RWPE1 (cell line): ENCODE measurements at regions not wholly inside any gene's neighbourhood (a gene's known extent, or its start where the extent isn't known, plus 50 kb on each side); places are given as distances from the start of the nearest gene placed in this dataset.

Source experiments
- CTCF ChIA-PET: fragments of 350-600 bp; sonication (Branson Sonifier 250); formaldehyde crosslinking; extraction: SDS; loops from one replicate; lab custom pipeline; 2021; lab: Yijun Ruan, JAX
- POLR2A ChIA-PET: fragments of 400-600 bp; formaldehyde crosslinking; extraction: SDS; loops from one replicate; lab custom pipeline; 2020; ENCODE audit warnings: antibody characterized with exemption; ENCODE audit not compliant: low non-redundant PET; lab: Yijun Ruan, JAX
- DNase-seq: peaks from one replicate; pipeline ENCODE4 v3.0.0; 2012; ENCODE audit warnings: low spot score
- H3K27ac ChIP-seq: fragments of 450-650 bp; 2 replicates; pipeline ENCODE4 v1.5.1; 2017
- TF ChIP-seq, protein P1 (sequence below): fragments of 450-650 bp; conservative IDR thresholded peaks from 2 replicates; pipeline ENCODE4 v1.5.1; 2017; ENCODE audit warnings: low read depth, mild to moderate bottlenecking

DNA sequence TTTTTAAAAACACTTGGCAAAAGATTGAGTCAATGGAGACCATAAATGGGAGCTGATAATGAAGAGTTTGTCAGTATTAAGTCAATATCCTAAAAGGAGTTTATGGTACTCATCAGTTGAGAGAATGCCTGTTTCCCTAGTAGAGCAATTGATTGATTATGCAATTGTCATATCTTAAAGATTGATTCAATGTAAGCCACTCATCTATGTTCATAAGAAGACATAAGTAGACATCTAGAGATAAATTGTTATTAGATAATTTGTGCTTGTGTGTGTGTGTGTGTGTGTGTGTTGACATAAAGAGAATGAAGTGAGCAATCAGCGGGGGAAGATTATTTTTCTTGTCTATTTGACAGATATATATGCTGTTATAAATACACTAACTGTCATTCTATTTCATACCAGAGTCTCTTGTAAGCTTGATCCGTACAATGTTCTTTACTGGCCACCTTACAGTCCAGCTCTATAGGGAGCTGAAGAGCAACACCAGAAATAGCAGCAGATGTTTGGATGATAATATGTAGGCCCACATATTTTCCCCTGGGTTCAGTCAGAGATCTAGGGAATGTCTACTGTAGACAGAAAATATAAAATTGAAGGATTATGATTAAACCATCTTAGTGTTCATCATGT, 848.6 kb upstream of the EPHA6 start:
- POLR2A ChIA-PET = no interaction called here
- no peak overlapping the region for H3K27ac ChIP-seq
- TF ChIP-seq, protein P1, sequence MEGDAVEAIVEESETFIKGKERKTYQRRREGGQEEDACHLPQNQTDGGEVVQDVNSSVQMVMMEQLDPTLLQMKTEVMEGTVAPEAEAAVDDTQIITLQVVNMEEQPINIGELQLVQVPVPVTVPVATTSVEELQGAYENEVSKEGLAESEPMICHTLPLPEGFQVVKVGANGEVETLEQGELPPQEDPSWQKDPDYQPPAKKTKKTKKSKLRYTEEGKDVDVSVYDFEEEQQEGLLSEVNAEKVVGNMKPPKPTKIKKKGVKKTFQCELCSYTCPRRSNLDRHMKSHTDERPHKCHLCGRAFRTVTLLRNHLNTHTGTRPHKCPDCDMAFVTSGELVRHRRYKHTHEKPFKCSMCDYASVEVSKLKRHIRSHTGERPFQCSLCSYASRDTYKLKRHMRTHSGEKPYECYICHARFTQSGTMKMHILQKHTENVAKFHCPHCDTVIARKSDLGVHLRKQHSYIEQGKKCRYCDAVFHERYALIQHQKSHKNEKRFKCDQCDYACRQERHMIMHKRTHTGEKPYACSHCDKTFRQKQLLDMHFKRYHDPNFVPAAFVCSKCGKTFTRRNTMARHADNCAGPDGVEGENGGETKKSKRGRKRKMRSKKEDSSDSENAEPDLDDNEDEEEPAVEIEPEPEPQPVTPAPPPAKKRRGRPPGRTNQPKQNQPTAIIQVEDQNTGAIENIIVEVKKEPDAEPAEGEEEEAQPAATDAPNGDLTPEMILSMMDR = no peak
- DNase-seq = no peak
- CTCF ChIA-PET = no interaction called here

DNA sequence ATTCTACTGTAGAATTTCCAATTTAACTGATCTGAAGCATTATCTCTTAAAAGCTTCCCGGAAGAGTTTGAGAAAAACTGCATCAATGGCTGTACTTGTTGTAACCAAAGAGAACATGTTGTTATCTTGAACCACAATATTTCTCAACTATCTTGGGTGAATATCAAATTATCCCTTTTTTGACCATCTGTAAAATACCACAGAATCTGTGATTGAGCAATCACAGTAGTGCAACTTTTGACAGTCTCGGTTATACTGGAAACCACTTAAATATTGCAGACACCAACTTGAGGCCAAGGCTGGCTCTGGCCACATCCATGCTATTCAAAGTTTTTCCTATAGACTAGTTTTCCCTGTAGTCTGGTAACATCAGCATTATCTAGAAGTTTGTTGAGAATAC, 842.8 kb upstream of the EPHA6 start:
- no peak for DNase-seq
- ChIA-PET CTCF (no interaction called here), POLR2A (no interaction called here)
- no peak overlapping the region for H3K27ac ChIP-seq
- TF ChIP-seq, protein P1 = no peak

DNA sequence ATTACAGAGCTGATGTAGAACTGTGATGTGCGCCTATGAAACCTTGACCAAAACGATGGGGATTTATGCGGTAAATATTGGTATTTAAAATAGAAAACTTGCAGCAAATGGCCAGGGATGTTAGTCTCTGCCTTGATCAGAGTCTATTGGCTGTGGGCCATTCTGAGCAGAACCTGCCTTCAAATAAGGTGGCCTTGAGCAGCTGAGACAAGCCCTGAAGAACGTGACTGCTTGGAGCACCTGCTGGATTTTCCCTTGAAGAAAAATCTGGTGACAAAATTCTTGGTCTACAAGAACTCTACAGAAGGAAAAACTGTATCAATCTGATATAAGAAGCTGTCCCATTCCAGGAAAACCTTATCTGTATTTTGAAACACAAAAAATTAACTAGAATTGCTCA, 820.1 kb upstream of the EPHA6 start:
- DNase-seq = no peak
- ChIA-PET POLR2A (no interaction called here), CTCF (no interaction called here)
- TF ChIP-seq, protein P1 = no peak
- H3K27ac ChIP-seq = no peak overlapping the region

DNA sequence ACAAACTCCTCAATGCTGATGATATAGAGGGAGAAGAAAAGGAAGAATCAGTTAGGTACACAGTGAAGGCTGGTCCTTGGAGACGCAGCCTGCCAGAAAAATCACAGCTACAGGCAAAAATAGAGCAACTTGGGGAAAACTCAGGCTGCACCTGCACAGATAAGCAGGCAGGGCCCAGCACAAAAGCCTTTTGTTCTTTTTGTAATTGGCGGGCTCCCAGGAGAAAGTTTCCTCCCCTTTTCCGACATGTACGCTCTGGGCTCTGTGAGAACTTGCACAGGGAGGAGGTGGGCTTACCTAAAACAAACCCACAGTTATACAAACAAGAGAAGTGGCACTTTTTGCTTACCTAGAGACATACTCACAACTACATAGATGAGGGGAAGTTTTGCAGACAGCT, 813.4 kb upstream of the EPHA6 start:
- TF ChIP-seq, protein P1 = no peak
- ChIA-PET POLR2A (no interaction called here), CTCF (no interaction called here)
- H3K27ac ChIP-seq = no peak overlapping the region
- DNase-seq = no peak

DNA sequence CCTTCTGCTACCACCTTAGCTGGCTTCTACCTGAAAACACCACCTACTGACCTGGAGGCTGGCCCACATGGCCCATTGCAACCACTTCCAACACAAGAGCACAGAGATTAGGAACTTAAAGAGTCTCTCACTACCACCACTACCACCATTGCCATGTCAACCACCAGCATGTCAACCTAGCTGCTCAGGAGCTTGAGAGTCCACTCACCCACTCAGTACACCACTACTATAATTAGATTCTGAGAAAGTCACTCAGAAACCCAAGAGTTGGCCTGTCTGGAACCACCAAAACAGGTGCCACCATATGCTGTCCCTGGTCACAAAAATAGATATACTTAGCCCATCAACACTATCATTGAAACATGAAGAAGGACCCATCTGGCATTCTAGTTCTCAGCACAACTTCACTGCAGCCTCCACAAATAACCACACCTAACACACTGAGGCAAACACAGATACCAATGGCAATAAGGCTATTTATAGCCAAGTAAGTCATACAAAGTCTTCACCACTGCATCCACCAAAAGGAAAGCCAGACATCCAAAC, 806.7 kb upstream of the EPHA6 start:
- TF ChIP-seq, protein P1 = no peak
- CTCF ChIA-PET = interaction anchor here (0.7 kb wide), 1 partner anchor 1080 kb away, joined by 4 read pairs; no protein-coding TSS in a partner anchor
- POLR2A ChIA-PET = no interaction called here
- DNase-seq = no peak
- no peak overlapping the region for H3K27ac ChIP-seq

DNA sequence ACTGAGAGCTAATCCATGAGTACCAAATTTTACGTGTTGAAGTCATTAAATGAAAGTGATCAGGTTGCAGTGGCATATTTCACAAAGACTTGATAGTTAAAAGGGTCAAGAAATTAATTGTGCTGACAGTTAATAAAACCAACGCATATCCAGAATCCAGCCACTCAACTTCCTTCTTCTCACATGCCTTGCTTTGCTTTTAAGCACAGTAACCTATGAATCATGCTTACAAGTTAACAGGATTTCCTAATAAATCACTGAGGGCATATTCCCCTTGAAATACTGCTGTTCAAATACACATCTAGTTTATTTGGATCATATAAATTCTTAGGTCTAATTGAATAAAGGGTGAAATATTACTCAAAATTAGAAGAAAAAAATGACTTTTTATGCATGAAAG, 801.5 kb upstream of the EPHA6 start:
- no peak overlapping the region for H3K27ac ChIP-seq
- TF ChIP-seq, protein P1 = no peak
- POLR2A ChIA-PET = no interaction called here
- DNase-seq = no peak
- CTCF ChIA-PET = no interaction called here
